GM18951 (cell line): ENCODE measurements at regions not wholly inside any gene's neighbourhood (a gene's known extent, or its start where the extent isn't known, plus 50 kb on each side); places are given as distances from the start of the nearest gene placed in this dataset.

ENCODE experiments used
- POLR2A ChIP-seq: IDR thresholded peaks from 4 replicates; pipeline ENCODE4 v1.6.1; 2011; ENCODE audit warnings: mild to moderate bottlenecking; ENCODE audit not compliant: insufficient read length, insufficient read depth; ENCODE audit errors: extremely low read depth
- in situ Hi-C: fragments of 300-500 bp; cut with MboI; formaldehyde crosslinking; loops from one replicate; pipeline ENCODE4 v1.12.0; 2022; ENCODE audit warnings: low sequenced_read_pairs, mixed read lengths, inconsistent platforms; ENCODE audit not compliant: unreplicated experiment

DNA sequence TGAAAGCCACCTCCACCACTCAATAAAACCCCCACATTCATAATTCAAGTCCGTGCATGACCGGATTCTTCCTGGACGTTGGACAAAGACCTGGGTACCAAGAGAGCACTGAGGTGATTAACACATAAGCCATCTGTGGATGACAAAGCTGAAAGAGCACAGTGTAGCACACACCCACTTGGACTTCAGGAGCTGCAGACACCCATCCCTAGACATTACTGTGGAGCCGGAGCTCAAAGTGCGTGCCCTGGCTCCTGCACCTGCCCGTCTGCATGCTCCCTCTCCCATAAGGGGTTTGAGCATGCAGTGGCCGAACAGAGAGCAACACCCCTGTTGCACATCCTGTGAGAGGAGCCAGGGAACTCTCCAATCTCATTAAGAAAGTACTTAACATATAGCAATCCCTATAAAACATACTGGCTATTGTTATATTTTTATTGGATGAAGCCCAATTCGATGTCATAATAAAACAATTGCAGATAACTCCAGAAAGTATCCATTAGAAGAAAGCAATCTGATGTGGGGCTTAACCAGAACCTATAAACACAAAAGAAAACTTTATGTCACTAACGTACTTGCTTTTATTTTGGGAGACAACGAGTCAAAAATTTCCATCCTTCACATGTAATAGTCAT lies 1174.2 kb upstream of the C9orf72 start:
- no peak for TF ChIP-seq POLR2A
- in situ Hi-C loops = no loop called here

DNA sequence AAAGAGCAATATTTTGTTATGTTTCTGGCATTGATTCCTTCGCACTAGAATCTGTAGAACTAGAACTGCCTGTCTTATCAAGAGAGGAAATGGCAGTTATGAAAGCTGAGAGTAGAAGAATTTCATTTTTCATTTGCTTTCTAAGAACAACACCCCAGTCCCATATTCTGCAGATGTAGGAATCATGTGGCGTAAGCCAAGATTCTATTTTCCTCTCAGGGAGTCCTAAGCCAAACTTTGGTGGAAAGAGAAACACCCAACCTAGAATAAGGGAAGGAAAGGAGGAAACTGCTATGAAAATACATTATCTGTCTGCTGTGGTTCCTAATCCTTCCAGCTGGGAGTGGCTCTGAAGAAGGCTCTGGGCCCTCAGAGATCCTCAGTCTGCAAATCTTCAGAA lies 1176.9 kb upstream of the C9orf72 start:
- in situ Hi-C loops = no loop called here
- no peak for TF ChIP-seq POLR2A

DNA sequence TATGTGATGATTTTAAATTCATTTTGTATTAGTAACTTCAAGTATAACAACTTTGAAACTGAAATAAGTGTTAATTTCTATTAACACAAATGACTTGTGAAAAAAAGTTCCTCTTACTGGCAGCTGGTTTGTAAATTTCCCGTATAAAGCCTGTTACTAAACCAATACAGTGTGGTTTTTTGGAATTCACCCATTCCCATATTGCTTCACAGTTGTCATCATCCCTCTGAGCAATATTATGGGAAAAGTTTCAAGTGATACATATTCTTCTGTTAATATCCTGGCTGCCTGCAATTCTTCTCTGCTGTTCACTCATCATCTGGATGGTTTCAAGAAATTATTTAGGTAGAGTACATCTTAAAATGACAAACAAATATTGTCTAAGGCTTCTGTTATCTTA lies 1185.1 kb upstream of the C9orf72 start:
- in situ Hi-C loops = no loop called here
- no peak for TF ChIP-seq POLR2A

DNA sequence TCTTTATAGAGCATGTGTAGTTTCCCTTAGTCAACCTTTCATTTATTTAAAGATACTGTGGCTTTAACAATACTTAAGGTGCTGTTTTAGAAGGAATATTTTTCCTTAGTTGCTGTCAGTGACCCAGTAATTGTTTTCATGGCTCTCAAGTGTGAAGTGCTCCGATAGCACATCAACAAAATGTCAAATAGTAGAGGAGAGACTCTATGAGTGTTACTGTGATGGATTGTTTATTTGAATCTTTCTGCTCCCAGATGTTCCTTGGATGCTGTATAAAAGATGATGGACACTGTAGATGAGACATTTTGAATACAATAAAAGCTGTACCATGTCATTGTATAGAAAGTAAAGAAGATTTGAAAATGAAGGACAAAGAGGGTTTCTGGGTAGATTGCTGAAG lies 1185.7 kb upstream of the C9orf72 start:
- TF ChIP-seq POLR2A = no peak
- in situ Hi-C loops = no loop called here

DNA sequence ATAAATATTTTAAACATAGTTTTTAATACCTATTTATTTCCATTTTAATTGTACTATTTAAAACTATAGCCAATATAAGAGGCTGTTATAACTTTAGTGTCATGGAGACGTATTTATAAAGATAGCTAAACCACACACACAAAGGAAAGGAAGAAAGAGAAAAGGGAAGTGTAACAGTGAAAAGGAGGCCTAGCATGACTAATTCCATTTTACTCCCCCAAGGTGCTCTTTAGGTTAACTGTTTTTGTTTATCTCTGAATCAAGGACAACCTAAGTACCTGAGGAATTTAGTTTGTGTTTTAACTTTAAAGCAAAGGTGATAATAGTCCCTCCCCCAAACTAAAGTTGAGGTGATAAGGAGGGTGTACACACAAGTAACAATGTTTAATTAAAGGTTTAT lies 1188.9 kb upstream of the C9orf72 start:
- in situ Hi-C loops = no loop called here
- TF ChIP-seq POLR2A = no peak

DNA sequence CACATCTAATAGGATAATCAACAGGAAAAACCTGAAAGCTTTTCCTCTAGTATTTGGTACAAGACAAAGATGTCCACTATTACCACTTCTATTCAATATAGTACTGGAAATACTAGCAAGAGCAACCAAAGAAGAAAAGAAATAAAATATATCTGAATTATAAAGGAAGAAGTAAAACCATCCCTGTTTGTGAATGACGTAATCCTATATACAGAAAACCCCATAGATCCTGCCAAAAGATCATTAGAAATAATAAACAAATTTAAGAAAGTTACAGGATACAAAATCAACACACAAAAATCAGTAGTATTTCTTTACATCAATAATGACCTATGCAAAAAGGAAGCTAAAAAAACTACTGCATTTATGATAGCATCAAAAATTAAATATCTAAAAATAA lies 1191.3 kb upstream of the C9orf72 start:
- TF ChIP-seq POLR2A = no peak
- in situ Hi-C loops = no loop called here

DNA sequence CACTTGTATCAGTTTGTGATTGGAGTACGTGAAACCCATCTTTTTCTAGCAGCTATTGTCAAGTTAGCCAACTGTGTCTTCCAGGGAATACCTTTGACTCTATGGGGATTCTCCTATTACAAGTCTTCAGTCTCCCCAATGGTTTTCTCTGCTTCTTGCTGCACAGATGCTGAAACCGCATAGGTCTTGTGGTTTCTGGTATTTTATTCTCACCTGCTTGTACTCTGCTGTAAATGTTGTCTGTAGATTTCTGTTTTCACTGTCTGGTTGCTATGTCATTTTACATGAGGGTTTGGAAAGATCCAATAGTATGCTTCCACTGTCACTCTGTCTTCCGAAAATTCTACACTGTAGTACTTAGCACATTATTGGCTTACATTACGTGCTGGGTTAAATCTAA lies 1196.9 kb upstream of the C9orf72 start:
- in situ Hi-C loops = no loop called here
- no peak for TF ChIP-seq POLR2A

DNA sequence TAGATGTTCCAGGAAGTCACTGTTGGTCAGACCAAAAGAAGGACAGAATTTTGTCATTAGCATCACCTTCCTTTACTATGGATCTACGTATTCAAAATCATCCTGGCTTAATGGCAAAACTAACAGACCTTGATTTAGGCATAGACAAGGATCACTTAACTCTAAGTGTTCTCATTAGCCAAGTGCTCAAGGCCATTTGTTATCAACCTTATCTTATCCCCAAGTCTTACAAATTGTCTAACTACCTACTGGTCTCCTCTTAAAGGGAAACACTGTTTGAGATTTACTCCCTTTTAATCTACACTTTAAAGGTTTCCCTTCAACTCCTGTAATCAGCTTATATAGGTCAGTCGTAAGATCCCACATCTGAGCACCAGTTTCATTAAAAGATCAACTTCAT lies 1197.5 kb upstream of the C9orf72 start:
- in situ Hi-C loops = no loop called here
- no peak for TF ChIP-seq POLR2A

DNA sequence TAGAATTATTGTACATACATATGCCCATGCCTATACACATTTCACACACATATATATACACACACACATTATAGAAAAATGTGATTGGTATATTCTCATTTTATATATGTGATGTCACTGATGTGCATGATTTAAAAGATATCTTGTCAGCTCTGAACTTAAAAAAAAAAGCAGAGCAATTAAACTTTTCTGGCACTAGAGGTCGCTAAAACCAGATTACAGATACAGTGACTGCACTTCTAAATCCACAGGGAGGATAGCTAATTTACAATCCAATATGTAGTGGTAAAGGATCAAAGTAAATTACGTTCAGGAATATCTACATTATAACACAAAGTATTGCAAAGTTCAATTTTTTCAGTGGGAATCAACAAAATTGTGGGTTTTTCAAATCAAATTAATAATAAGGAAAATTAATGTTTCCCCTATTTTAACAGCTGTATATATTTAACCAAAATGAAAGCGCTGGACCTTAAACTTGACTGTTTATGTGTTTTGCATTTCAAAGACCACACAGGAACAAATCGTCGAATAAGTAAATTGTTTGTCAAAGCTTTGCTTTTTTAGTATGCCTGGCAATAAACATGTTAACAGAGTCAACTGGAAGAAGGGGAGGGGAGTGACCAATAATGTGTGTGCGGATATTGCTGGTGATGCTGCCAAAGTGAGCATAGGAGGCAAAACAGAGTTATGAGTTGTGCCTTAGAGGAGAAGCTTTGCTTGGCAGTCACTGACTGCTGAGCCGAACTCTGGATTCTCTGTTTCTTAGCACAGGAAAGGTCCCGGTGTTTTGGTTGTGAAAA lies 1201.4 kb upstream of the C9orf72 start:
- in situ Hi-C loops = no loop called here
- no peak for TF ChIP-seq POLR2A

DNA sequence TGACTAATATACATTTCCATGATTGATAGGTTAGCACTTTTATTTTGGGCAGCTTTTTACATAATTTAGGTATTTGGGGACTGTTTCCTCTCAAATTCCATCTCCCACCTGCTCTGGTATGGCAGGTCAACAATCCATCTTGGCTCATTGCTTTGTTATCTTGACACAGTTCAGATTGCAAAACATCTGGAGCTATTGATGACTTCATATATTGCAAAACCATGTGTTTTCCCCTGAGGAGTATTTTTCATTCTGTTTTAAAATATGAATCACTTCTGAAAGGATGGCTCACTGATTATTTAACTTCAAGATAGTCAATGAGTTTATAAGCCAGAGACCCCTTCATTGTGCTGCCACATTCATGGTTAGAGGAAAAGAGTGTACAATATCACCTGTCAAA lies 1206.0 kb upstream of the C9orf72 start:
- no peak for TF ChIP-seq POLR2A
- in situ Hi-C loops = no loop called here

DNA sequence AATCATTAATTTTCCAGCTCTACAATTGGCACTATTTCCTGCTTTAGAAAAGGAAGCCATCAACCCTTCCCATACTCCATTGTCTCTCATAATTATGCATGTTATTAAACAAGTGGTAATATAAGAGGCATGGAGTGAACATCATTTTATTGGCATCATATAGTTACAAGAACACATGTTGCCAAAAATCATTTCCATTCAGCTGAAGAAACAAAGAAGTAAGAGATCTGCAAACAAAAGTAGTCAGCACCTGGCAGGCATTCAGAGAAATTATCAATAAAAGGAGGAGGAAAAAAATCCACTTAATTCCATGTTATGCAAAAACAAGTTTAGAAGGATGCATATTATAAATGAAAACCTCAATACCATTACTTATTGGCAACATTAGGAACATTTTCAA lies 1208.2 kb upstream of the C9orf72 start:
- in situ Hi-C loops = no loop called here

DNA sequence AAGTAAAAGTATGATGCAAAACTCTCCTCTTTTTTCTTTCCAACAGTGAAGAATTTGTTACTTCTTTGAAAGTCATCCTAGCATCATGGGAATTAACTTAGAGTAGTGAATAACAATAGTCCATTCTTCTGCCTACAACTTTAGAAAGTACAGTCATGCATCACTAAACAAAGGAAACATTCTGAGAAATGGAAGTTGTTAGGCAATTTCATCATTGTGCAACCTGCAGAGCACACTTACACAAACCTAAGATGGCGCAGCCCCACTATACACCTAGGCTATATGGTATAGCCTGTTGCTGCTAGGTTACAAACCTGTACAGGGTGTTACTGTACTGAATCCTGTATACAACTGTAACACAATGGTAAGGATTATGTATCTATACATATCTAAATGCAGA lies 1209.3 kb upstream of the C9orf72 start:
- TF ChIP-seq POLR2A = no peak
- in situ Hi-C loops = no loop called here

More for the DNA sequence above, 1208.2 kb upstream of the C9orf72 start:
- TF ChIP-seq POLR2A = no peak

DNA sequence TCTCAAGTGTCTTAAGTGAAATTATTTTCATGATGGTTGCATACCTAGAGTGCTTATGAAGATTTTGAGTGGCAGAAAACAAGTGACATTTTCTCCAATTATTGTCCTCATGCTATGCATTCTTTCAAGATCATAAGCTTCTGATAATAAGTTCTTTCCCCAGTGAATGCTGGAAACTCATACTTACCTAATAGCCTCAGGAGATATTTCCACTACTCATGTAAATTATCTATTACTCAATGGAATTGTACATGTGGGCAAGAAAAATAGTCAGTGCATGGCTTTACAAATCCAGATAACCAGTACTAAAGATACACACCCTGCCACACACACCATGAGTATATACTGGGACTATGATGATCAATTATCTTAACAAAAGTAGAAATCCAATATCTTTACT lies 1219.4 kb upstream of the C9orf72 start:
- in situ Hi-C loops = no loop called here
- no peak for TF ChIP-seq POLR2A

DNA sequence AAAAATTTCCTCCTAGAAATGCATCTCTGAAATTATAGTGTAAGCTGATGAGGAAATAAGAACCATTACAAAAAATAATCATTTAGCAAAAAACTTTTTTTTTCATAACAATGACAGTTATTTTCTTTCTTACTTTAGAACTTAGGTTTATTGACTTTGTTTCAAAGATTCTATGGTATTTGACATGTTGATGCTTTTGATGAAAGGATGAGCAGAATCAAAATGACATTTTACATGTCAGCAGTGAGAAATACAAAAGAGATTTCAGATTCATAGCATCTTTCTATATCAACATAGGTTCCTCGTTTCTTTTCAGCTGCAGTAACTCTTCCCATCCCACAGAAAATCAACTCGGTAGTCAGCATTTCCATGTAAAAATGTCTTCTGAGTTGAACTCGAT lies 1226.6 kb upstream of the C9orf72 start:
- TF ChIP-seq POLR2A = no peak
- in situ Hi-C loops = no loop called here
